ENCODE measurements at regions not wholly inside any gene's neighbourhood (a gene's known extent, or its start where the extent isn't known, plus 50 kb on each side); places are given as distances from the start of the nearest gene placed in this dataset.
A peak's percentile ranks its signal among the peaks of the same experiment; 100 is the strongest.

DNA sequence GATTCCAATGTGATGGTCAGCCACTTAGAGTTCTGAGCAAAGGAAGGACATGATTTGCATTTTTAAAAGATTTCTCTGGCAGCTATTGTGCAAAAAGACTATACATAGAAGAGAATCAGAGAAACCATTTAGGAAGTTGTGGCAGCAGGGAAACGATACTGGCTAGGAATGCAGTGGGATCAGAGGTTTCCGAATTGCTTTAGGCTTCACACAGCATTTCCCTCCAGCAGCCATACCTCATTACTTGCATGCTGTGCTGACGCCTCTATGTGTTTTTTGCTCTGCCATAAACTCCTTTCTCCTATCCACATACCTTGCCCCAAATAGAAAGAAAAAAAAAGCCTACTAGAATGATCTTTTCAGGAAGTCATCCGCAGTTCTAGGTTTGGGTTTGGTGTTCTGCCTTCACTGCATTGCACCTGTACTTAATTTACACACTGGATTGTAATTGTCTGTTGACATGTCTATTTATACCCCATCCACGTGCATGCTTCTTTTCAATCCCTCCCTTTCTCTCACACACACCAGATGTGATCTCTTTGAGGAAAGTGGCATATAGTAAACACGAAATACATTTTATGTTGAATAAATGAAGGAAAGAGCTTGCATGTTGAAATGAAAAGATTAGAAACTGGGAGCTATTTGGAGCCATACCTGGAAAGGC is 860.3 kb upstream of the SEMA6D start:
- no peak for DNase-seq

DNA sequence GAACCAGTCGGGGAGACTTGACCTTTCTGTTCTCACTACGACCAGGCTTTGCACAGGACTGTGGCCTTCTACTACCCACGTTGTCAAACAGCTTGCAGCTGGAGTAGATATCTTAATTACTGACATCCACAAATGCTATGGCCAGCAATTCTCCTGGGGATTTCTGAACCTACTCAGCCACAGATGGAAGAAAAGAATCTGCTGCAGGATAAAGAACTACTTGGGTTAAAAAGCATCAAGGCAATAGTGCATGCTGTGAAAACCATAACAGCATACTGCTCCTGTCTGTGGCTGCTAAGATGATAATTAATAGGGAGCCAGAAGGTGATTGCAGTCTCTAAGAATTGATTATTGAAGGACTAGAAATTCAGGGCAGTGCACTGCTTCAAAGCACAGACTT is 859.2 kb upstream of the SEMA6D start:
- no peak for DNase-seq

DNA sequence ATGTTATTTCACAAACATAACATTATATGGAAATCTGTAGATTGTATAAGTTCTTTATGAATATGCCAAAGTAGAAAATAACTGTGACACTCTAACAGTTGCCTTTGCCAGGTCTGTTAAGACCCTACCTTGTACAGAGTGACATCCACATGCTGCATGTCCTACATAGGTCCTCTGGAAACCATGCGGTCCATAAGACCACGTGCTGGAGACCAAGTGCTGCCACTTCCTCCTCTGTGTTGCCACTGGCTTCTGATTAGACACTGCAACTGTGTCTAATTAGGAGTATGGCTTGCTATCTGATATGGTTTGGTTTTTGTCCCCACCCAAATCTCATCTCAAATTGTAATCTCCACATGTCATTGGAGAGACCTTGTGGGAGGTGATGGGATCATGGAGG is 855.5 kb upstream of the SEMA6D start:
- no peak for DNase-seq

DNA sequence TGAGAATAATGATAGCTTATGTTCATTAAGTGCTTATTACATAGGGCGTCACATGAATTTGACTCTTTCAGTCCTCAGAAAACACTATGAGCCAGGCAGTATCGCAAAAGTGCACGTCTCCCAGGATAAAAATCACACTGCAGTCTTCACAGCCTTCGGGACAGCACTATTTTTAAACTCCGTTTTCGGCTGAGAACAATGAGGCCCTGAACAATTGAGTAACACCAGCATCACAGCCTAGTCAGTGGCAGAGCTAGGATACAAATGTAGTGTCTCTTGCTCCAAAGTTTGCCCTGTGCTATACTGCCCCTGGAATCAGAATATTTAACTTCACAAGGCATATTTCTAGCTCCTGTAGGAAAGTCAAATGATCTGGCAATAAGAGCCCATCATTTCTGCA is 852.1 kb upstream of the SEMA6D start:
- DNase-seq = no peak

- DNase-seq = no peak
Observed at GRCh38 chr15:46872286-46872980, 844.9 kb upstream of the SEMA6D start.

DNA sequence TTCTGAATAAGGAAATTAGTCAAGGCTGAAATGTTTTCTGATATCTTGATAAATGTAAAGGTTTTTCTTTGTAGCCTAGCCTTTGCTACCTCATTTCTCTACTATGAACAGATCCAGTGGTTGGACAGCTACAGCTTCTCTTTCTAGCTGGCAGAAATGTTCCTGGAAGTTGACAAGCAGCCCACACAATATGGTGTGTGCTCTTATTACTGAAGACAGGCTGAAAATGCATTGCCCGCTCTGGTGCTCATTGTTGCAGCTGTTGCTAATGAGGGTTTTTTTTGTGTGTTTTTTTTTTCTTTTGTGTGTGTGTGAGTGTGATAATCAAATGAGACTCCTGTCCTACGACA is 844.3 kb upstream of the SEMA6D start:
- no peak for DNase-seq

GRCh38 chr15:46879032-46879770 is 838.1 kb upstream of the SEMA6D start:
- no peak for DNase-seq

- no peak for DNase-seq
Observed at GRCh38 chr15:46880791-46881190, 836.5 kb upstream of the SEMA6D start.

- DNase-seq = no peak
Observed at GRCh38 chr15:46892621-46893160, 824.6 kb upstream of the SEMA6D start.

GRCh38 chr15:46894644-46895043 is 822.7 kb upstream of the SEMA6D start:
- DNase-seq = no peak

- no peak for DNase-seq
Observed at GRCh38 chr15:46897266-46897665, 820.0 kb upstream of the SEMA6D start.

DNA sequence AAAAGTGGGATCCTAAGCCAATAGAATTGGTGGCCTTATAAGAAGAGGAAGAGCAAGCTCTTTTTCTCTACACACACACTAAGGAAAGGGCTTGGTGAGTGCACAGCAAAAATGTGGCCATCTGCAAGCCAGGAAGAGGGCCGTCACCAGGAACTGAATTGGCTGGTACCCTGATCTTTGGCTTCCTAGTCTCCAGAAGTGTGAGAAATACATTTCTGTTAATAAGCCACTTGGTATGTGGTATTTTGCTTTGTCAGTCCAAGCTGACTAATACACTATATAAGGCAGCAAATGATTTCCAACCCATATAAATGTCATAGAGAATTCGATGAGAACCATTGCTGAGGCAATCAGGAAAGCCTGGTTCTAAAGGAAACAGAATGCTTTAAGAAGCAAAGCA is 816.3 kb upstream of the SEMA6D start:
- DNase-seq = no peak

DNA sequence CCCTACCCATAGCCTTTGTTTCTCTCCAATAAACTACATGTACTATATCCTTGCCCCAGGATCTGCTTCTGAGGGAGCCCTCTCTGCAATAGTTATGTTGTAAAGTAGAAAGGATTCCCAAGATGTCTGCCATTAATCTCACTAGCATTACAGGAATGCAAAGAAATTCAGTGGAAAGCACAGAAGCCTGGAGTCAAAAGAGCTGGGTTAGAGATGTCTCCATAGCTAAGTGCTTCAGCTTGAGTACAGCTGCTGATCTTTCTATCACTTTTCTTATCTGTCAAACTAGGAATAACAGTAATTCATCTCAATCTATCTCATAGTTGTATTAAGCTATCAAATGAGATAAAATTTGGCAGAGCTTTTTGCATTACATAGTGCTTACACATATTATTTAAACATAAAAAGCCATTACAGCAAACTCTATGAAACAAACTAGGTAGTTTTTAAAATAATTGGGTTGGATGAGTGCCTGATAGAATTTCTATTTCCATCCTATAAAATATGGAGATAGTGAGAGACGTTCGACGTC is 799.5 kb upstream of the SEMA6D start:
- no peak for DNase-seq

DNA sequence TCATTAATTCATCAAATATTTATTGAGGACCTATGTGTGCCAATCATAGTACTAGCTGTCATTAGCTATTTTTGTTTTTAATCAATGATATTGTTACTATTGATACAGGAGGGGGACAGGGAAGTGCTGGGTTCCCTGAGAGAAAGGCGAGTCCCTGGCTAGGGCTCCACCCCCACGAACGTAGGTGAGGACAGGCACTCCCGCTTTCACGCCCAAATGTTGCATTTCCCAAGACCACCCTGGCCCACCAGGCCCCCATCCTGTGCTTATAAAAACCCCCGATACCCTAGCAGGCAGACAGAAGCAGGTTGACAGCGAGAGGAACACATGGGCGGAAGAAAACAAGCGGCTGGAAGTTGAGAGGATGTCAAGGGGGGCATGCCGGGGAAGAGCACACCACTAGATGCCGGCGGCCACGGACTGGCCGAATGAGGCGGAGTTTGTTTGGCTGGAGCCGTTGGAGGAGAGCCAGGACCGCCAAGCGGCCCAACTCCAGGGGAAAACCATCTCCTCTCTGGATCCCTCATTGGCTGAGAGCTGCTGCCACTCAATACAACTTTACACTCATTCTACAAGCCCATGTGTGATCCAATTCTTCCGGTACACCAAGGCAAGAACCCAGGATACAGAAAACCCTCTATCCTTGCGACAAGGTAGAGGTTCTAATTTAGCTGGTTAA is 798.7 kb upstream of the SEMA6D start:
- no peak for DNase-seq

DNA sequence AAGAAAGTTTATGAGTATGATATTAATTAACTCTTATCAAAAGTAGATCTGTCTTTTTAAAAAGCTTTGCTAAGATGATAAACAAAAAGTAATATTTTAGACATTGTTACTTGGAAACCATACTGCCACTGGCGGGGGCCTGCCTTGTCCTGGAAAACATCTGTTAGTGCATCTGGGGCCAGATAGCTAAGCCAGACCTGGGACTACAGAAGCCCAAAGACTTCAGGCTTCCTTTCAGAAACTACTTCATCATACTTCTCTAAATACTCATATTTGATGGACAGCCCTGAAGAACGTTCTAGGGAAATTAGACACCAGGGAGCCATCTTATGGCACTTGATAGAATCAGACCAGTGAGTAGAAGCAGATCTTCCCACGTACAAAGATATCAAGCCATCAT is 795.4 kb upstream of the SEMA6D start:
- no peak for DNase-seq

GRCh38 chr15:46930426-46930825 is 786.9 kb upstream of the SEMA6D start:
- no peak for DNase-seq

- DNase-seq = no peak
Observed at GRCh38 chr15:46933332-46933731, 784.0 kb upstream of the SEMA6D start.

DNA sequence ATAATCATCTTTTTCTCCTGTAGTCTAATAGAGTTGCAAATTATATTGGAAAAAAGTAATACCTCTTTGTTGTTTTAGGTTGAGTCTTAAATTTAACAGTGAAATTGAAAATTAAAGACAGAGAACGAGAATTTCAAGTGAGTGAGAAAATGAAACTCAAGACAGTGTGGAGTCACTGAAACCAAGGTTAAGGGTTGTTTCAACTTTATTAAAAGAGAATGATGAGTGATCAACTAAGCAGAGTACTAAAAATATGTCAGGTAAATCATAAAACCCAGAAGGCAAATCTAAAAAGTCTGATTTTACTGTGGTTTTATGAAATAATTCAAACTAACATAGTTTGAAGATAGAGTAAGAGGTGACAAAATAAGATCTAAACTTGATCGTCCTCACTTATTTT is 782.5 kb upstream of the SEMA6D start:
- DNase-seq = no peak

GRCh38 chr15:46938169-46938568 is 779.1 kb upstream of the SEMA6D start:
- DNase-seq = no peak

DNA sequence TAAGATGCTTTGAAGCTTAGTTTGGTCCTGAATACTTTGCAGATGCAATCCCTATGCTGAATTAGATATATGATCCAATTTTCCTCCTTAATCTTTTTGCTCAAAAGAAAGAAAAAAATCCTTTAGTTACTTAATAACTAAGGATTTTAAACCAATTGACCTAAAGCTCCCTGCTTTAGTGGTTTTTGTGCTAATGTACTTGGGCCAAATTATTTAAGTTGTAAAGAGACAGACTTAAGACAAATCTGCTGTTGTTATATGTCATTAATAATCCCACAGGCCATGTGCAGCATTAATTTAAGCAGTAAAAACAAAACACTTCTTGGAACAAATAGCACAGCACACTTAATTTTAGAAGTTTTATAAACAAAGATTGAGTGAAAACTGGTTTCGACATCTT is 776.1 kb upstream of the SEMA6D start:
- DNase-seq = peak in 1 of 2 donors; percentile 10

- no peak for DNase-seq
Observed at GRCh38 chr15:46946953-46947352, 770.4 kb upstream of the SEMA6D start.

GRCh38 chr15:46955576-46955975 is 761.7 kb upstream of the SEMA6D start:
- DNase-seq = no peak

Data from right lung (tissue), 2 donors.